ENCODE measurements at regions not wholly inside any gene's neighbourhood (a gene's known extent, or its start where the extent isn't known, plus 50 kb on each side); places are given as distances from the start of the nearest gene placed in this dataset.

- Mint-ChIP-seq H3K27ac (no peak overlapping the region), H3K36me3 (no peaks in the 10 kb centered on the region), H3K4me1 (no peaks in the 10 kb centered on the region), H3K9me3 (peaks cover 0 to 4% (median 2%) of the 10 kb centered on the region in 3 donors), H3K4me3 (no peak overlapping the region), H3K27me3 (peaks cover 4% of the 10 kb centered on the region)
Observed at GRCh38 chr5:152290181-152290580, 114.9 kb downstream of the NMUR2 start.

DNA sequence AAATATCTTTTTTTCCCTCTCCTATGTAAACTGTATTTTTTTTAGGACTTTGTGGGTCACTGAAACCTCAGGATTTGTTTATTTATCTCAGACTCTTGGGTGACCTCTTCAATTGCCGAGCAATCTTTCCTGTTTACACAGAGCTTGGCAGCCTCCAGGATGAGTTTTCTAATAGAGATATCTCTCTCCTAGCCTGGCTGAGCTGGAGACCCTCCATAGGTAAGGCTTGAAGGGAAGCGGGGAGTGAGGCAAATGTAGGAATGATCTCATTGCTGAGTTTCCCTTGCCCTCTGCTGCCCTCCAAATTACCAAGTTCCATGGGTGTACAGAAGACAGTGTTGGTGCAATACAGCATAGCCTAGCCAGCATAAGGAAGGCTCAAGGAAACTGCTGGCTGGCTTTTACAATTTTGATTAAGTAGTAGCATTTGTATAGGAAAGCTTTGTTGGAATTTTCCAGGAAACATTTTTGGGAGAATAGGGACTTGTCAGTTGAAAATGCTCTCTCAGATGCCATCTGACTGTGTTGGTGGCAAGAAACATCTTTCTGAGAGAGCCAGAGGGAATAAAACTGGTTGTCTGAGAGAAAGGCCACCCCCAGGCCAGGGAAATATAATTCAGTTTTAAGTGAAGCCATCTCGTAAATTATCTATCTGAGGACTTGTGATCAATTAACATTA, 116.0 kb downstream of the NMUR2 start:
- Mint-ChIP-seq H3K9me3 (peaks cover 0 to 4% (median 2%) of the 10 kb centered on the region in 3 donors), H3K4me3 (no peak overlapping the region), H3K36me3 (no peaks in the 10 kb centered on the region), H3K4me1 (no peaks in the 10 kb centered on the region), H3K27me3 (peaks cover 11% of the 10 kb centered on the region), H3K27ac (no peak overlapping the region)

DNA sequence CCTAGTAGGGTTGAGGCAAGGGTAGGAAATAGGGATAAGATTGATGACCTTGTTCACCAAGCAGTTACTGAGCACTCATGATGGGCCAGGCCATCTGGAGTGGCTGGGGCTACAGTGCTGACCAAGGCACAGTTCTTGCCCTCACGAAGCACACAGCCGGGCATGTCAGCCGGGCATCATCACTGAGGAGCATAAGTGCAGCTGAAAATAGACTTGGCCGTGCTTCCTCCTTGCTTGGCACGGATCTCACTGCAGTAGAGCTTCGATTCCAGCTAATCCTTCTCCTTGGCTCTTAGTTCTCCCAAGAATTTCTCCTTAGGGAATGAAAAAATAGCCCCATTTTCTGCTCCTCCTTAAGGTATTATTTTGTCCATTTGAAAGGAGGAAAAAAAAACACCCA, 116.6 kb downstream of the NMUR2 start:
- no peak overlapping the region for H3K27ac Mint-ChIP-seq

DNA sequence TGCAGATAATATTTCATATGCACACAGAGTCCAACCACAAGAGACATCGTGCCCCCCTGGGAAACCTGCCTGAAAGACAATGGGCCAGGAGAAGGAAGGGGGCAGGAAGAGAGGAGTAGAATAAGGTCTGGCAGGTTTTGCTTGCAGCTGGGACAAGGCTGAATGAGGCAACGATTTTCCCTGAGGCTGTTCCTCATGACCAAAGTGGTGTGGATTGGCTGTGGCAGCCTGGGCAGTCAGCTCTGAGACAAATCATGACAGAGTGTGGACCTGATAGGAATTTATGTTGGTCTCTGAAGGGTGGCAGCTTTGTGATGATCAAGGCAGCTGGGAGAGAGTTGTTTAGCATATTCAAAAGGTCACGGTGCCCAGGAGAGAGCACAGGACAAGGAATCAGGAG, 119.3 kb downstream of the NMUR2 start:
- no peak overlapping the region for H3K27ac Mint-ChIP-seq
- no peaks in the 10 kb centered on the region for H3K36me3 Mint-ChIP-seq
- peaks cover 7% of the 10 kb centered on the region for H3K27me3 Mint-ChIP-seq
- H3K9me3 Mint-ChIP-seq: peaks cover 2 to 8% (median 2%) of the 10 kb centered on the region in 3 donors
- H3K4me3 Mint-ChIP-seq: no peak overlapping the region
- H3K4me1 Mint-ChIP-seq: no peaks in the 10 kb centered on the region

More for the DNA sequence above, 116.6 kb downstream of the NMUR2 start:
- Mint-ChIP-seq H3K9me3 (peaks cover 0 to 4% (median 2%) of the 10 kb centered on the region in 3 donors), H3K4me3 (no peak overlapping the region), H3K27me3 (peaks cover 11% of the 10 kb centered on the region), H3K36me3 (no peaks in the 10 kb centered on the region), H3K4me1 (no peaks in the 10 kb centered on the region)

GRCh38 chr5:152282331-152282730, 122.7 kb downstream of the NMUR2 start:
- no peak overlapping the region for H3K27ac Mint-ChIP-seq
- peaks cover 0 to 4% (median 2%) of the 10 kb centered on the region in 3 donors for H3K9me3 Mint-ChIP-seq
- H3K27me3 Mint-ChIP-seq: peaks cover 16% of the 10 kb centered on the region
- no peaks in the 10 kb centered on the region for H3K4me1 Mint-ChIP-seq
- peaks cover 4% of the 10 kb centered on the region for H3K36me3 Mint-ChIP-seq
- H3K4me3 Mint-ChIP-seq: no peak overlapping the region

DNA sequence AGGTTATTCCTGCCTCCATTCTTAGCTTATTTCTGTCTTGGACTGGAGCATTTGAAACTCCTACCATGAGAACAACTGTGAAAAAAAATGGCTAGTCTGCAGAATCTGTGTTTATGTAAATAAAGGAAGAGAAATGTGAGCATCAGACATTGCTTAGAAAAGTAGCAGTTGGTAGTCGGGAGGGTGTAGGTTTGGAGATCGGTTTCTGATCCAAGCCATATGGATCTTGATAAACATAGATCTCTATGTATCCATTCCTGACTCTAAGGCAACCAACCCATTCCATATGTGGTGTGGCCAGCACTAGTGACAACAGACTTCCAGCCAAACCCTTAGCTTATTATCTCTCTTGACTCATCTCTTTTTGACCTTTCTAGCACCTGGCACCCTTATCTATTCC, 127.1 kb downstream of the NMUR2 start:
- Mint-ChIP-seq H3K27me3 (peaks cover 10% of the 10 kb centered on the region), H3K9me3 (peaks cover 0 to 4% (median 2%) of the 10 kb centered on the region in 3 donors), H3K4me1 (peaks cover 0 to 5% (median 1%) of the 10 kb centered on the region in 3 donors)

GRCh38 chr5:152274224-152274623, 130.9 kb downstream of the NMUR2 start:
- Mint-ChIP-seq H3K36me3 (no peaks in the 10 kb centered on the region), H3K4me3 (no peak overlapping the region), H3K4me1 (peaks cover 0 to 13% (median 1%) of the 10 kb centered on the region in 3 donors), H3K27ac (no peak overlapping the region), H3K9me3 (no peaks in the 10 kb centered on the region), H3K27me3 (peaks cover 3% of the 10 kb centered on the region)

More for the DNA sequence above, 127.1 kb downstream of the NMUR2 start:
- H3K4me3 Mint-ChIP-seq: no peak overlapping the region
- H3K27ac Mint-ChIP-seq: no peak overlapping the region
- H3K36me3 Mint-ChIP-seq: peaks cover 4% of the 10 kb centered on the region

DNA sequence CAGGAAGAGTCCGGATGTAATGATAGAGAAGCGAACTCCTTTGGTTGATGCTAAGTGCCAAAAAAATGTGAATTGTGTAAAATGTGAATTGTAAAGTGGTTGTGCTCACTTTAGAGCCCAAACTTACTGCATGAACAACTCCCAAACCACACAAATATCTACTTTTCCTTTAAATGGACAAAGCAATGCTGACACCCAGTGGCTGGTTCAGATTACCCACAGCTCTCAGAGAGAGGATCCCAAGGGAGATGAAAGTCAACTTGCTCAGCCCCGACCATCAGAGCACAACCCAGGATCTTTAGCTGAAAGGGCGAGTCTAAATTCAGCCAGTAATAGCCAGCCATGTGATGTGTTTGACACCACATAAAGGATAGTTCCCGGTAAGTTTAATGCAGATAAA, 133.7 kb downstream of the NMUR2 start:
- H3K36me3 Mint-ChIP-seq: no peaks in the 10 kb centered on the region
- H3K4me1 Mint-ChIP-seq: peaks cover 0 to 13% (median 1%) of the 10 kb centered on the region in 3 donors
- peaks cover 2% of the 10 kb centered on the region for H3K27me3 Mint-ChIP-seq
- H3K9me3 Mint-ChIP-seq: no peaks in the 10 kb centered on the region
- no peak overlapping the region for H3K27ac Mint-ChIP-seq
- no peak overlapping the region for H3K4me3 Mint-ChIP-seq

DNA sequence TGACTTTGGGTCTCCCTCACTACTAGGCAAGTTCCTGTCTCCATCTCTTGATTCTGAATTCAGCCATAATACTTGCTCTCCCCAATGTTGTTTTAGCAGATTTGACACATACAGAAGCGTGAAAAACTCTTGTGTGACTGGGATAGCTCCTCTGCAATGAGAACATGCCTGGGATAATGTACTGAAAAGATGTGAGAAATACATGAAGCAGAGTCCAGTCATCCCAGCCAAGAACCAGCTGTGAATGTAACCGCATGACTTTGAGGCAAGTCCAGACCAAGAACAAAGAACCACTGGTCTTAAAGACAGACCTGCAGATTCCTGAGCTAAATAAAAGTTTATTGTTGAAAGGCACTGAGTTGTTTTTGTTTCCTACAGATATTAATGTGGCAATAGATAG, 135.0 kb downstream of the NMUR2 start:
- no peak overlapping the region for H3K4me3 Mint-ChIP-seq
- H3K27me3 Mint-ChIP-seq: no peaks in the 10 kb centered on the region
- peaks cover 0 to 13% (median 1%) of the 10 kb centered on the region in 3 donors for H3K4me1 Mint-ChIP-seq

DNA sequence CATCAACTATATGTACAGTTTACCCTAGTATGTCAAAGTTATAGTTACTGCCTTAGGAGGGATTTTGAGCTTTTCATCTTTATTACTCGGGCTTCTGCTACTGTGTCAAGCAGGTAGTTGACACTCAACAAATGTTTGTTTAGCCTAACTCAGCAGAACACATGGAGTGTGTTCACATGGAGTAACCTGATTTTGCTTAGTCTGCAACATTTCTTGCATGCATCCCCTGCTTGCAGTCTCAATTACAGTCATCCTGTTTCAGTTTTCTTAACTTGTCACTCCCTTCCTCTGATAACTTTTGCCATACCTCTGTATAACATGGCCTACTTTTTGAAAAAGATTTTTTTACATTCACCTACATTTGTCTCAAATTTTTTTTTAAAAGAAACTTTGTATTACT, 135.5 kb downstream of the NMUR2 start:
- Mint-ChIP-seq H3K4me1 (peaks cover 0 to 13% (median 1%) of the 10 kb centered on the region in 3 donors), H3K36me3 (no peaks in the 10 kb centered on the region), H3K27me3 (no peaks in the 10 kb centered on the region), H3K4me3 (no peak overlapping the region), H3K27ac (no peak overlapping the region), H3K9me3 (no peaks in the 10 kb centered on the region)

More for the DNA sequence above, 135.0 kb downstream of the NMUR2 start:
- H3K36me3 Mint-ChIP-seq: no peaks in the 10 kb centered on the region
- no peaks in the 10 kb centered on the region for H3K9me3 Mint-ChIP-seq
- no peak overlapping the region for H3K27ac Mint-ChIP-seq

DNA sequence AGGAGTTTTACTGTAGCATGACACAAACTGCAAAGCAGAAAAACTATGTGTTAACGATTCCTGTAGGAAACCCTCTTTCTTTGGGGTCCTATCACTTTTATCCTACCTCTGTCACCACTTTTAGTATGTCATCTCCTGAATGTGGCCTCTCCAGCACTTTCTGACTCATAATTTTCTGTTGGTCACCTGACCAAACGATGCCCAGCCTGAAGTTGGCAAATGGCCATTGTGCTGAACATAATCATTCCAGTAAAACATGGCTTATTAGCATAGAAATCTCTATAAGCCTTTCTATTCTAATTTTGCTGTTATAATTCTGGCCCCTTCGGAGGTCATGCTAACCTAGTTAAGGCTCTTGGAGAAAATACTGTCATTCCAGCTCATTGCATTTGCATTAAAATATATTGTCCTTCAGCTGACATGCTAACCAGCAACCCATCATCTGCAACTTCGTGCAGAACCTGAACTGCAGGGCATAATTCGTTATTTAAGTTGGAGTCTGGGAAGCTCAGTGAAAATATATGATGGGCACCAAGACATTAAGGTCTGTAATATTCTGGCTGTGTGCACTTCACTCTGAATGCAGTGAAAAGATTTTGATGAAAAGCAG, 140.3 kb downstream of the NMUR2 start:
- no peaks in the 10 kb centered on the region for H3K4me1 Mint-ChIP-seq
- no peaks in the 10 kb centered on the region for H3K9me3 Mint-ChIP-seq
- H3K36me3 Mint-ChIP-seq: no peaks in the 10 kb centered on the region
- H3K4me3 Mint-ChIP-seq: no peak overlapping the region
- no peak overlapping the region for H3K27ac Mint-ChIP-seq
- H3K27me3 Mint-ChIP-seq: peaks cover 7% of the 10 kb centered on the region

DNA sequence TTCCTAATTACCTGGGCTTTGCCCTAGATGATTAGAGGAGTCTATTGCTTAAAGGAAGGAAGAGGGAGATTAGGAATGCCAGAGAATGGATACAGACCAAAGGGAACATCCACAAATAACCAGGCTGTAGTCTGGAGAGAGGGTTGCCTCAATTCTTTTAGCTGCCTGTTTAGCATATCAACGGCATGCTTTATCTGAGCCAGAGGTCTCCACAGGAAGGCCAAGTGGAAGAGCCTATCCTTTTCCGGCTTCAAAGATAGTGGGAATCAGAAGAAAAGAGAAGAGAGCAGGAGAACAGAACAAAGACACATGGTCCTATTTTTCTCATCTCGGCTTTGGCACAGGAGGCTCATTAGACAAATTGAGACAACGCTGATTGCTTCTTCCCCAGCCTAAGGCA, 142.4 kb downstream of the NMUR2 start:
- no peak overlapping the region for H3K4me3 Mint-ChIP-seq
- H3K4me1 Mint-ChIP-seq: no peaks in the 10 kb centered on the region
- no peak overlapping the region for H3K27ac Mint-ChIP-seq
- H3K36me3 Mint-ChIP-seq: no peaks in the 10 kb centered on the region
- no peaks in the 10 kb centered on the region for H3K9me3 Mint-ChIP-seq
- H3K27me3 Mint-ChIP-seq: peaks cover 16% of the 10 kb centered on the region

DNA sequence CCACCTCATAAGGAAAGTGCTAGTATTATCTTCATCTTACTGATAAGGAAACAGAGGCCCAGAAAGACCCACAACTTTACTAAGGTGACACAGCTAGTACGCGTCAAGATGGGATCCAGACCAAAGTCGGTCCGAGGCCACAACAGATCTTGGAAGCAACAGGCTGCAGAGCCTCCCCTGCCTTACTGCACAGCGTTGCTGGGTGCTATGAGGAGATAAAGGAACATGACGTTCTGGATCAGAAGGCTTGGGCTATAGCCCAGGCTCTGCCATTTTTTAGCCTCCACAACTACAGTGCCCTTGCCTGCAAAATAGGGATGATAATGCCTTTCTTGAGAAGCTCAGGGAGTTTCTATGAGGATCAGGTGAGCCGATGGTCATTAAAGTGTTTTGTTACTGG, 144.1 kb downstream of the NMUR2 start:
- Mint-ChIP-seq H3K36me3 (no peaks in the 10 kb centered on the region), H3K27me3 (peaks cover 19% of the 10 kb centered on the region), H3K9me3 (no peaks in the 10 kb centered on the region), H3K27ac (no peak overlapping the region), H3K4me3 (no peak overlapping the region), H3K4me1 (no peaks in the 10 kb centered on the region)

GRCh38 chr5:152259702-152260101, 145.4 kb downstream of the NMUR2 start:
- H3K27me3 Mint-ChIP-seq: peaks cover 19% of the 10 kb centered on the region
- H3K27ac Mint-ChIP-seq: no peak overlapping the region
- H3K9me3 Mint-ChIP-seq: peaks cover 0 to 3% (median 0%) of the 10 kb centered on the region in 3 donors
- no peaks in the 10 kb centered on the region for H3K4me1 Mint-ChIP-seq
- H3K36me3 Mint-ChIP-seq: no peaks in the 10 kb centered on the region
- H3K4me3 Mint-ChIP-seq: no peak overlapping the region

- peaks cover 3 to 5% (median 3%) of the 10 kb centered on the region in 3 donors for H3K9me3 Mint-ChIP-seq
- no peaks in the 10 kb centered on the region for H3K4me1 Mint-ChIP-seq
- no peak overlapping the region for H3K27ac Mint-ChIP-seq
- H3K4me3 Mint-ChIP-seq: no peak overlapping the region
- H3K36me3 Mint-ChIP-seq: no peaks in the 10 kb centered on the region
- H3K27me3 Mint-ChIP-seq: peaks cover 19% of the 10 kb centered on the region
Observed at GRCh38 chr5:152256580-152256979, 148.5 kb downstream of the NMUR2 start.

- Mint-ChIP-seq H3K4me1 (no peaks in the 10 kb centered on the region), H3K27ac (no peak overlapping the region), H3K27me3 (peaks cover 11% of the 10 kb centered on the region), H3K4me3 (peak overlapping the region in 1 of 4 donors; percentile 60), H3K9me3 (peaks cover 3 to 5% (median 3%) of the 10 kb centered on the region in 3 donors), H3K36me3 (no peaks in the 10 kb centered on the region)
Observed at GRCh38 chr5:152255411-152255810, 149.7 kb downstream of the NMUR2 start.

Measured in IgD-negative memory B cell (primary cell).